Neural cell (in vitro differentiated cells): ENCODE measurements at regions not wholly inside any gene's neighbourhood (a gene's known extent, or its start where the extent isn't known, plus 50 kb on each side); places are given as distances from the start of the nearest gene placed in this dataset.

Experiments
- CTCF ChIP-seq: fragments of 450-650 bp; IDR thresholded peaks from 2 replicates; pipeline ENCODE4 v1.5.1; 2014; ENCODE audit warnings: antibody characterized with exemption, mild to moderate bottlenecking, moderate library complexity; ENCODE audit not compliant: poor library complexity, severe bottlenecking
- EP300 ChIP-seq: fragments of 450-650 bp; conservative IDR thresholded peaks from 2 replicates; pipeline ENCODE4 v1.6.1; 2014; ENCODE audit warnings: antibody characterized with exemption, mild to moderate bottlenecking, moderate library complexity; ENCODE audit not compliant: poor library complexity, severe bottlenecking
- TAF1 ChIP-seq: IDR thresholded peaks from 2 replicates; pipeline ENCODE4 v1.6.1; 2012; ENCODE audit warnings: low read depth

- no peak for TF ChIP-seq TAF1
- no peak for TF ChIP-seq CTCF
- no peak for TF ChIP-seq EP300
Observed at GRCh38 chr5:124057724-124058231, 545.8 kb downstream of the CSNK1G3 start.
